Neural progenitor cell (in vitro differentiated cells): ENCODE measurements at regions not wholly inside any gene's neighbourhood (a gene's known extent, or its start where the extent isn't known, plus 50 kb on each side); places are given as distances from the start of the nearest gene placed in this dataset.

ENCODE experiments used
- EZH2 ChIP-seq: fragments of 200-600 bp; sonication (generic); IDR thresholded peaks from 2 replicates; pipeline ENCODE4 v1.6.1; 2017; ENCODE audit warnings: antibody characterized with exemption, mild to moderate bottlenecking, moderate library complexity
- TF ChIP-seq, protein P1 (sequence below): fragments of 200-600 bp; sonication (generic); IDR thresholded peaks from 2 replicates; pipeline ENCODE4 v1.5.1; 2017; ENCODE audit warnings: antibody characterized with exemption, mild to moderate bottlenecking

GRCh38 chr5:74974451-74975091 is 77.8 kb downstream of the GCNT4 start:
- TF ChIP-seq, protein P1, sequence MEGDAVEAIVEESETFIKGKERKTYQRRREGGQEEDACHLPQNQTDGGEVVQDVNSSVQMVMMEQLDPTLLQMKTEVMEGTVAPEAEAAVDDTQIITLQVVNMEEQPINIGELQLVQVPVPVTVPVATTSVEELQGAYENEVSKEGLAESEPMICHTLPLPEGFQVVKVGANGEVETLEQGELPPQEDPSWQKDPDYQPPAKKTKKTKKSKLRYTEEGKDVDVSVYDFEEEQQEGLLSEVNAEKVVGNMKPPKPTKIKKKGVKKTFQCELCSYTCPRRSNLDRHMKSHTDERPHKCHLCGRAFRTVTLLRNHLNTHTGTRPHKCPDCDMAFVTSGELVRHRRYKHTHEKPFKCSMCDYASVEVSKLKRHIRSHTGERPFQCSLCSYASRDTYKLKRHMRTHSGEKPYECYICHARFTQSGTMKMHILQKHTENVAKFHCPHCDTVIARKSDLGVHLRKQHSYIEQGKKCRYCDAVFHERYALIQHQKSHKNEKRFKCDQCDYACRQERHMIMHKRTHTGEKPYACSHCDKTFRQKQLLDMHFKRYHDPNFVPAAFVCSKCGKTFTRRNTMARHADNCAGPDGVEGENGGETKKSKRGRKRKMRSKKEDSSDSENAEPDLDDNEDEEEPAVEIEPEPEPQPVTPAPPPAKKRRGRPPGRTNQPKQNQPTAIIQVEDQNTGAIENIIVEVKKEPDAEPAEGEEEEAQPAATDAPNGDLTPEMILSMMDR, result no peak
- TF ChIP-seq EZH2, result no peak
